Tibial artery (tissue), 4 donors: ENCODE measurements at regions not wholly inside any gene's neighbourhood (a gene's known extent, or its start where the extent isn't known, plus 50 kb on each side); places are given as distances from the start of the nearest gene placed in this dataset.

Experiments used
- DNase-seq, 2 donors: peaks; one replicate each; pipeline ENCODE4 v3.0.0-alpha.2; 2019
- H3K27ac ChIP-seq, 2 donors: fragments of 200-600 bp; sonication (generic) in 1 of 2; 1 replicate in 1 of 2; 2 replicates in 1 of 2; pipeline ENCODE4 v1.5.1; 2018 to 2019; ENCODE audit warnings: mild to moderate bottlenecking in 1 of 2
- H3K27me3 ChIP-seq, 2 donors: fragments of 200-600 bp; sonication (generic) in 1 of 2; one replicate each; pipeline versions ENCODE4 v1.5.1 to v1.6.0; 2016 to 2019
- H3K36me3 ChIP-seq, 3 donors: fragments of 200-600 bp; sonication (generic) in 2 of 3; one replicate each; pipeline ENCODE4 v1.5.1; 2016 to 2019; ENCODE audit warnings: mild to moderate bottlenecking in 2 of 3
- H3K4me1 ChIP-seq, 4 donors: fragments of 200-600 bp; sonication (generic) in 2 of 4; 1 replicate in 3 of 4; 2 replicates in 1 of 4; pipeline ENCODE4 v1.5.1; 2016 to 2019
- H3K4me3 ChIP-seq, 2 donors: fragments of 200-600 bp; sonication (generic) in 1 of 2; 1 replicate in 1 of 2; 2 replicates in 1 of 2; pipeline ENCODE4 v1.5.1; 2018 to 2019; ENCODE audit warnings: mild to moderate bottlenecking in 2 of 2
- H3K9me3 ChIP-seq, 3 donors: fragments of 200-600 bp; sonication (generic) in 1 of 3; one replicate each; pipeline ENCODE4 v1.5.1; 2016 to 2019
- CTCF ChIP-seq, 2 experiments: fragments of 200-600 bp in 1 of 2; fragments of 450-650 bp in 1 of 2; IDR thresholded peaks; one replicate each; pipeline ENCODE4 v1.5.1; 2017 to 2019; ENCODE audit warnings: antibody characterized with exemption in 2 of 2, mild to moderate bottlenecking in 1 of 2, moderate library complexity in 1 of 2
- intact Hi-C: fragments of 100-400 bp; cut with DNase I; formaldehyde crosslinking; loops from one replicate; pipeline ENCODE4 v1.15.0; 2023; ENCODE audit warnings: low total_unique reads

- Histone ChIP-seq H3K4me1 (no peaks in the 10 kb centered on the region), H3K9me3 (no peaks in the 10 kb centered on the region), H3K27me3 (no peaks in the 10 kb centered on the region), H3K36me3 (no peaks in the 10 kb centered on the region), H3K27ac (no peak overlapping the region), H3K4me3 (no peak overlapping the region)
- no peak for TF ChIP-seq CTCF (IDR thresholded peaks at IDR 0.05)
- DNase-seq = no peak
- intact Hi-C loops = no loop called here
Observed at GRCh38 chr17:10888858-10889257, 51.0 kb upstream of the PIRT start.
